Spleen (tissue), 7 donors: ENCODE measurements at regions not wholly inside any gene's neighbourhood (a gene's known extent, or its start where the extent isn't known, plus 50 kb on each side); places are given as distances from the start of the nearest gene placed in this dataset.

Source experiments
- POLR2A ChIP-seq, 3 donors: fragments of 450-650 bp; IDR thresholded peaks; one replicate each; pipeline ENCODE4 v1.5.1; 2017; ENCODE audit warnings: antibody characterized with exemption in 3 of 3, mild to moderate bottlenecking in 1 of 3
- TF ChIP-seq, protein P1 (sequence below), 11 experiments: fragments of 200-600 bp in 7 of 11; fragments of 450-650 bp in 4 of 11; sonication (generic) in 4 of 11; IDR thresholded peaks in 8 of 11; conservative IDR thresholded peaks in 3 of 11; 1 replicate in 7 of 11; 2 replicates in 4 of 11; pipeline versions ENCODE4 v1.4.0 to v1.8.0; 2016 to 2021; ENCODE audit warnings: antibody characterized with exemption in 11 of 11, inconsistent platforms in 4 of 11, mild to moderate bottlenecking in 1 of 11
- donor health status: DM: no; HTN: no; CAD: no; lungs with moderate emphysema.
- donor health status: DM: no; HTN: no; CAD: no.
- donor health status: DM: no; HTN: no; CAD: no.

DNA sequence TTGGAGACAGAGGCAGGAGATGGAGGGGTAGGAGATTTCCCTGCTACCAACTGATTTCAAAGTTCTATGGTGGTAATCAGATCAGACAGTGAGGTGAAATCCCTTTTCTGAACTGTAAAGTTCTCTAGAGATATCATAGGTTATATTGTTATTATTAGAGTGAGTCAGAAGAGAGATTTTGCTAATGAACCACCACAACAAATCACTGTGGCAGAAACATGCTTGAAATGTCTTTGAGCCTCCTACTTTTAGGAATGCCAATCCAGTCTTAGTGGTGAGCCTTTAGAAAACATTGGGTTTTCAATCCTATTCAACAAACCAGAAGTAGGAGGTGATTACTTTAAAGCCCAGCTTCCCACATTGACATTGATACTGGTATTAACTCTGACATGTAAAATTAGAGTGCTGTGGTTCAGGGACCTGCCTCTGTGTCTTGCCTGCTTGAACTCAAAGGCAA, 136.7 kb upstream of the CNR1 start:
- TF ChIP-seq, protein P1, sequence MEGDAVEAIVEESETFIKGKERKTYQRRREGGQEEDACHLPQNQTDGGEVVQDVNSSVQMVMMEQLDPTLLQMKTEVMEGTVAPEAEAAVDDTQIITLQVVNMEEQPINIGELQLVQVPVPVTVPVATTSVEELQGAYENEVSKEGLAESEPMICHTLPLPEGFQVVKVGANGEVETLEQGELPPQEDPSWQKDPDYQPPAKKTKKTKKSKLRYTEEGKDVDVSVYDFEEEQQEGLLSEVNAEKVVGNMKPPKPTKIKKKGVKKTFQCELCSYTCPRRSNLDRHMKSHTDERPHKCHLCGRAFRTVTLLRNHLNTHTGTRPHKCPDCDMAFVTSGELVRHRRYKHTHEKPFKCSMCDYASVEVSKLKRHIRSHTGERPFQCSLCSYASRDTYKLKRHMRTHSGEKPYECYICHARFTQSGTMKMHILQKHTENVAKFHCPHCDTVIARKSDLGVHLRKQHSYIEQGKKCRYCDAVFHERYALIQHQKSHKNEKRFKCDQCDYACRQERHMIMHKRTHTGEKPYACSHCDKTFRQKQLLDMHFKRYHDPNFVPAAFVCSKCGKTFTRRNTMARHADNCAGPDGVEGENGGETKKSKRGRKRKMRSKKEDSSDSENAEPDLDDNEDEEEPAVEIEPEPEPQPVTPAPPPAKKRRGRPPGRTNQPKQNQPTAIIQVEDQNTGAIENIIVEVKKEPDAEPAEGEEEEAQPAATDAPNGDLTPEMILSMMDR (IDR thresholded peaks at IDR 0.05 in 8 of 11, conservative IDR thresholded peaks at IDR 0.05 in 3 of 11), result no peak
- no peak for TF ChIP-seq POLR2A (IDR thresholded peaks at IDR 0.05)
